ENCODE measurements at regions not wholly inside any gene's neighbourhood (a gene's known extent, or its start where the extent isn't known, plus 50 kb on each side); places are given as distances from the start of the nearest gene placed in this dataset.

DNA sequence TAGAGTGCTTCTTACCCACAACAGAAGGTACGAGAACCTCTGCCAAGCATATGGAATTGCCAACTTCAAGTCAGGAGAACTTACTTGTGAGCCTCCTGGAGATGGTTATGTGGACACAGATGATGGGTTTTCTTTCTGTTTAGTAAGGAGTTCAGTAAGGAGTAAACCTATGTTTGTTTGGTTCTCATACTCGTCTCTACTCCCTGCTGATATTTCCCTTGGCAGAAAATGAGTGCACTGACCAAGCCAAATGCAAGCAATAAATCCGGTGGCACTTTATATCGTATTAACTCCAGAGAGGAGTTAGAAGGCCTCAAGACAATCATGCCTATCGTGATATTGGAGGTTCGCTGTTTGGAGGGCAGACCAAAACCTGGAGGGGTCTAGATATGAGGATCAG is 83.2 kb upstream of the CYP1B1 start:
- no peak for TF ChIP-seq POLR2AphosphoS5 (IDR thresholded peaks at IDR 0.05; ENCODE audit: low read depth, low read length)
- no peak for TF ChIP-seq SIN3A (IDR thresholded peaks at IDR 0.05; ENCODE audit: borderline replicate concordance, insufficient read depth, low read length)
- TF ChIP-seq, protein P1, sequence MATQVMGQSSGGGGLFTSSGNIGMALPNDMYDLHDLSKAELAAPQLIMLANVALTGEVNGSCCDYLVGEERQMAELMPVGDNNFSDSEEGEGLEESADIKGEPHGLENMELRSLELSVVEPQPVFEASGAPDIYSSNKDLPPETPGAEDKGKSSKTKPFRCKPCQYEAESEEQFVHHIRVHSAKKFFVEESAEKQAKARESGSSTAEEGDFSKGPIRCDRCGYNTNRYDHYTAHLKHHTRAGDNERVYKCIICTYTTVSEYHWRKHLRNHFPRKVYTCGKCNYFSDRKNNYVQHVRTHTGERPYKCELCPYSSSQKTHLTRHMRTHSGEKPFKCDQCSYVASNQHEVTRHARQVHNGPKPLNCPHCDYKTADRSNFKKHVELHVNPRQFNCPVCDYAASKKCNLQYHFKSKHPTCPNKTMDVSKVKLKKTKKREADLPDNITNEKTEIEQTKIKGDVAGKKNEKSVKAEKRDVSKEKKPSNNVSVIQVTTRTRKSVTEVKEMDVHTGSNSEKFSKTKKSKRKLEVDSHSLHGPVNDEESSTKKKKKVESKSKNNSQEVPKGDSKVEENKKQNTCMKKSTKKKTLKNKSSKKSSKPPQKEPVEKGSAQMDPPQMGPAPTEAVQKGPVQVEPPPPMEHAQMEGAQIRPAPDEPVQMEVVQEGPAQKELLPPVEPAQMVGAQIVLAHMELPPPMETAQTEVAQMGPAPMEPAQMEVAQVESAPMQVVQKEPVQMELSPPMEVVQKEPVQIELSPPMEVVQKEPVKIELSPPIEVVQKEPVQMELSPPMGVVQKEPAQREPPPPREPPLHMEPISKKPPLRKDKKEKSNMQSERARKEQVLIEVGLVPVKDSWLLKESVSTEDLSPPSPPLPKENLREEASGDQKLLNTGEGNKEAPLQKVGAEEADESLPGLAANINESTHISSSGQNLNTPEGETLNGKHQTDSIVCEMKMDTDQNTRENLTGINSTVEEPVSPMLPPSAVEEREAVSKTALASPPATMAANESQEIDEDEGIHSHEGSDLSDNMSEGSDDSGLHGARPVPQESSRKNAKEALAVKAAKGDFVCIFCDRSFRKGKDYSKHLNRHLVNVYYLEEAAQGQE (IDR thresholded peaks at IDR 0.05; ENCODE audit: insufficient read depth in 1 of 2, low read depth in 2 of 2, low read length in 2 of 2), result no peak
- TF ChIP-seq TAF1 (IDR thresholded peaks at IDR 0.05; ENCODE audit: borderline replicate concordance, insufficient read depth, low read length), result no peak
- no peak for TF ChIP-seq FOXP2 (optimal IDR thresholded peaks at IDR 0.05; ENCODE audit: borderline replicate concordance, extremely low read depth, extremely low read length, insufficient read depth)

DNA sequence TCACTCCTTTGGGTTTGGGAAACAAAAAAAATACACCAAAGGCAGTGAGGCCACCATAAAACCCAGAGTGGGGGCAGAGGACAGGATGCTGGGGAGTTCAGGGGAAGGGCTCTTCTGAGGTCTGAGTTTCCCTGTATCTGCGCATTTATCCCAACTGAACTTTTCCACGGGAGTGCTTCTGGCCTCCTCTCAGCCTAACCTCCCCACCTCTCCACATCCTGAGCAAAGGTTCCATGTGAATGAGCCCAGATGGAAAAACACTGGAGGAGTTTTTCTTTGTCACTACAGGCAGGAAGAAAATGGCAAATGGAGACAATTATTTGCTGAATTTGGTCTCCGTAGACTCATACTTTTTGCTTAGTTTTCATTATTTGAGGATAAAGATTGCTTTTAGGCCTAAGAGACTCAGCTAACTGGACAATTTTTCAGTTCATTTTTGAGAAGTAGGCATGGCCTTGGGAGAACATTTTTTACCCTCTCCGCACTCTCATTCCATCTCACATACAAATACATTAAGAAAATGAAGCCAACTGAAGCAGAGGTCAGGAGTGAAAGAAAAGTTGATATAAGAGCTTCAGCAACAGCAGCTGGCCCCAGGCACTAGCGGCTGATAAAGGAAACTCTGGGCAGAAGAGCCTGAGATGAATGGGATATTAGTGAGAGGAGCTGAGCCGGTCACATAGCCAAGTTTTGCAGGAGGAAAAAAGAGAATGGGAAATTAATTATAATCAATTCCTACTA is 82.6 kb upstream of the CYP1B1 start:
- TF ChIP-seq TAF1 (IDR thresholded peaks at IDR 0.05; ENCODE audit: borderline replicate concordance, insufficient read depth, low read length), result peak; percentile 24; the same call in 1 of the 2 replicates
- TF ChIP-seq, protein P1 (IDR thresholded peaks at IDR 0.05; ENCODE audit: insufficient read depth in 1 of 2, low read depth in 2 of 2, low read length in 2 of 2), result no peak

DNA sequence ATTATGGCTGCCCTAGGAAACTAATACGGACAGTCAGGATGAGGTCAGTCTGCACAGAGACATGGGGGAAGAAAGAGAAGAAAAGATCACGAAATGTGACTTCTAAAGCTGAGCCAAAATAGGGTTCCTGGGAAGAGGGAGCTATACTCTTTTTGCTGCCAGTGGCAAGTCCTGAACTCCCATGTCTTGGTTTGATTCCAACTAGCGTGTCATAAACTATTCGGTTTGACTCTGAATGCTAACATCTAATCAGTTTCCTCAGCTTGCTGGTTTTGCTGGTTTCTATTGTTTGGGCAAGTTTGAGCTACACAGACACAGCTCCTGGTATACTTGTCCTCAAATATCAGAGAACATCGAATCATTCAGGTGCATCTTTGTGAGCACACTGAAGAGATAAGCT is 80.5 kb upstream of the CYP1B1 start:
- TF ChIP-seq SIN3A (IDR thresholded peaks at IDR 0.05; ENCODE audit: borderline replicate concordance, insufficient read depth, low read length) (no peak), POLR2AphosphoS5 (IDR thresholded peaks at IDR 0.05; ENCODE audit: low read depth, low read length) (no peak), FOXP2 (optimal IDR thresholded peaks at IDR 0.05; ENCODE audit: borderline replicate concordance, extremely low read depth, extremely low read length, insufficient read depth) (no peak), TAF1 (IDR thresholded peaks at IDR 0.05; ENCODE audit: borderline replicate concordance, insufficient read depth, low read length) (no peak)
- TF ChIP-seq, protein P1 (IDR thresholded peaks at IDR 0.05; ENCODE audit: insufficient read depth in 1 of 2, low read depth in 2 of 2, low read length in 2 of 2), result no peak

DNA sequence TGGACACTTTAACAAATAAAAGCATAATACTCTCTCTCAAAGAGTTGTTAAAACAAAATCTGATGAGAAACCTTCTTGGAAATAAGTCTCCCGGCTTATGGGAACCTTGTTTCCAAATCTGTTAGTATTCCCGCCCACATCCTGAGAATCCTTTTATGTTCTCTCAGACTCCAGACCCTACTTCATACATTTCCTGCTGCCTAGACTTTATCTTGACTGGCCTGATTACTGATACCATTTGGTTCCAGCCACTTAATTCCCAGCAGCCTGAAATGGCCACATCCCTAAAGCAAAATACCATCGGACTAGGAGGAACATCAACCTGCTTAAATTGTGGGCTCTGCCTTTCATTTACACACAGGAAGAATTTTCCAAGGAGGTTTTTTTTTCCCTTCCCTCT is 79.1 kb upstream of the CYP1B1 start:
- TF ChIP-seq TAF1 (IDR thresholded peaks at IDR 0.05; ENCODE audit: borderline replicate concordance, insufficient read depth, low read length), result no peak
- TF ChIP-seq POLR2AphosphoS5 (IDR thresholded peaks at IDR 0.05; ENCODE audit: low read depth, low read length), result no peak
- no peak for TF ChIP-seq SIN3A (IDR thresholded peaks at IDR 0.05; ENCODE audit: borderline replicate concordance, insufficient read depth, low read length)
- no peak for TF ChIP-seq FOXP2 (optimal IDR thresholded peaks at IDR 0.05; ENCODE audit: borderline replicate concordance, extremely low read depth, extremely low read length, insufficient read depth)
- TF ChIP-seq, protein P1 (IDR thresholded peaks at IDR 0.05; ENCODE audit: insufficient read depth in 1 of 2, low read depth in 2 of 2, low read length in 2 of 2), result no peak

DNA sequence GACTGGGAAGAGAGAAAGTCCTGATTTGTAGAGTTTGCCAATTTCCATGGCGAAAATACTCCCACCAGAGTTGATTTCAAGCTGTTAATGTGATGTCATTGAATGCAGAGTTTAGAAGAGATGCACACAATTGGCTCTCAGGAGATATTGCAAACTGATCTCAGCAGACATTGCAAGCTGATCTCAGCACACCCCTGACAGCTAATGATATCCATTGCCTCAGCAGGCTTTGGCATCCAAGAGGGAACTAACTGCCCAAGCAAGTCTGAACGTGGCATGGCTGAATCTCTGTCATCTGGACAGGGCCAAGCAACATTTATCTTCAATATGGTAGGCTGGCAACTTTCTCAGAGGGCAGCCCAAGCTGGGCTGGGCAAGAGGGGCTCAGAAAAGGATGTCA is 78.4 kb upstream of the CYP1B1 start:
- TF ChIP-seq, protein P1 (IDR thresholded peaks at IDR 0.05; ENCODE audit: insufficient read depth in 1 of 2, low read depth in 2 of 2, low read length in 2 of 2), result no peak
- TF ChIP-seq TAF1 (IDR thresholded peaks at IDR 0.05; ENCODE audit: borderline replicate concordance, insufficient read depth, low read length) (no peak), POLR2AphosphoS5 (IDR thresholded peaks at IDR 0.05; ENCODE audit: low read depth, low read length) (no peak), FOXP2 (optimal IDR thresholded peaks at IDR 0.05; ENCODE audit: borderline replicate concordance, extremely low read depth, extremely low read length, insufficient read depth) (no peak), SIN3A (IDR thresholded peaks at IDR 0.05; ENCODE audit: borderline replicate concordance, insufficient read depth, low read length) (no peak)

All from PFSK-1 (cell line).